GM18505 (cell line): ENCODE measurements at regions not wholly inside any gene's neighbourhood (a gene's known extent, or its start where the extent isn't known, plus 50 kb on each side); places are given as distances from the start of the nearest gene placed in this dataset.

Experiments
- ATAC-seq: cut with Tn5 transposase; IDR thresholded peaks from one replicate; pipeline ENCODE4 v1.9.1; 2021; ENCODE audit not compliant: unreplicated experiment
- POLR2A ChIP-seq: IDR thresholded peaks from 4 replicates; pipeline ENCODE4 v1.6.1; 2011; ENCODE audit warnings: borderline replicate concordance; ENCODE audit not compliant: insufficient read depth, insufficient read length; ENCODE audit errors: extremely low read depth

GRCh38 chr1:235045921-235046601, 82.6 kb downstream of the TOMM20 start:
- TF ChIP-seq POLR2A: no peak
- no peak for ATAC-seq

GRCh38 chr1:235045034-235045690, 83.5 kb downstream of the TOMM20 start:
- no peak for ATAC-seq
- TF ChIP-seq POLR2A: no peak

- no peak for TF ChIP-seq POLR2A
- ATAC-seq: no peak
These were observed 85.4 kb downstream of the TOMM20 start for GRCh38 chr1:235043234-235043633.

DNA sequence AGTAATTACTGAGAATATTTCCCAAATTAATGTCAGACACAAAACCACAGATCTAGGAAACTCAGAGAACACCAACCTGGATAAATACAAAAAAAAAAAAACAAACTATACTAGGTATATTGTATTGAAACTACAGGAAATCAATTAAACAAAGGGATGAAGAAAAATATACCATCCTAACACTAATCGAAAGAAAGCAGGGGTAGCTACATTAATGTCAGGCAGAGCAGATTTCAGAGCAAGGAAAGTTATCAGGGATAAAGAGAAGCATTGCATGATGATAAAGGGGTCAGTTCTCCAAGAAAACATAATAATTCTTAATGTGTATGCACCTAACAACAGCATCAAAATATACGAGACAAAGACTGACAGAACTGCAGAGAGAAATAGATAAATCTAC, 89.9 kb downstream of the TOMM20 start:
- no peak for ATAC-seq
- no peak for TF ChIP-seq POLR2A

DNA sequence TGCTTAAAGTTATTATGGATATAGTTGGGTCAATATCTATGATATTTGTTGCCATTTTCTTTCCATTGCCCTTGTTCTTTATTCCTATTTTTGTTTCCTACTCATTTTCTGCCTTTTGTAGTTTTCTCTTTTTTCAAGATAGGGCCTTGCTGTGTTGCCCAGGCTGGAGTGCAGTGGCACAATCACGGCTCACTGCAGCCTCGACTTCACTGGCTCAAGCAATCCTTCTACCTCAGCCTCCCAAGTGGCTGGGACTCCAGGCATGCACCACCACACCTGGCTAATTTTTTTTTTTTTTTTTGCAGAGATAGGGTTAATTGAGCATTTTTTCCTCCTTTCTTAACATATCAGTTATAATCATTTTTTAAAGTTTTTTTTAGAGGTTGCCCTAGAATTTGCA, 92.7 kb downstream of the TOMM20 start:
- no peak for ATAC-seq
- TF ChIP-seq POLR2A: no peak

DNA sequence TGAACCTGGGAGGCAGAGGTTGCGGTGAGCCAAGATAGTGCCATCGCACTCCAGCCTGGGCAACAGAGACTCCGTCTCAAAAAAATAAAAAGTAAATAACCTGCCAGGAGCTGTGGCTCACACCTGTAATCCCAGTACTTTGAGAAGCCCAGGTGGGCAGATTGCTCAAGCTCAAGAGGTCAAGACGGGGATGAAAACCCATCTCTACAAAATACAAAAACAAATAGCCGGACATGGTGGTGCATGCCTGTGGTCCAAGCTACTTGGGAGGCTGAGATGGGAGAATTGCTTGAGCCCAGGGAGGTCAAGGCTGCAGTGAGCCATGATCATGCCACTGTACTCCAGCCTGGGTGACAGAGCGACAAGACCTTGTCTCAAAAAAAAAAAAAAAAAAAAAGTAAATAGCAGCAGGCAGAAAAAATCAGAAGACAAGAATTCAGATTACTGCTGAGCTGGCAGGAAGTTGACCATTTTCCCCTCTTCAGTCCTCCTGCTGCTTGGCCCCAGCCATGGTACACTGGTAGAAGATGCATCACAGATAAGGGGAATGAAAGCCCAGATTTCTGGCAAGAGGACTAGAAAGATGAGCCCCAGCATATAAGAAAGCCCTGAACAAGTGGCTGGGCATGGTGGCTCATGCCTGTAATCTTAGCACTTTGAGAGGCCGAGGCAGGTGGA, 97.6 kb downstream of the TOMM20 start:
- no peak for TF ChIP-seq POLR2A
- ATAC-seq: no peak

GRCh38 chr1:235027862-235028250, 100.8 kb downstream of the TOMM20 start:
- TF ChIP-seq POLR2A: no peak
- ATAC-seq: no peak

DNA sequence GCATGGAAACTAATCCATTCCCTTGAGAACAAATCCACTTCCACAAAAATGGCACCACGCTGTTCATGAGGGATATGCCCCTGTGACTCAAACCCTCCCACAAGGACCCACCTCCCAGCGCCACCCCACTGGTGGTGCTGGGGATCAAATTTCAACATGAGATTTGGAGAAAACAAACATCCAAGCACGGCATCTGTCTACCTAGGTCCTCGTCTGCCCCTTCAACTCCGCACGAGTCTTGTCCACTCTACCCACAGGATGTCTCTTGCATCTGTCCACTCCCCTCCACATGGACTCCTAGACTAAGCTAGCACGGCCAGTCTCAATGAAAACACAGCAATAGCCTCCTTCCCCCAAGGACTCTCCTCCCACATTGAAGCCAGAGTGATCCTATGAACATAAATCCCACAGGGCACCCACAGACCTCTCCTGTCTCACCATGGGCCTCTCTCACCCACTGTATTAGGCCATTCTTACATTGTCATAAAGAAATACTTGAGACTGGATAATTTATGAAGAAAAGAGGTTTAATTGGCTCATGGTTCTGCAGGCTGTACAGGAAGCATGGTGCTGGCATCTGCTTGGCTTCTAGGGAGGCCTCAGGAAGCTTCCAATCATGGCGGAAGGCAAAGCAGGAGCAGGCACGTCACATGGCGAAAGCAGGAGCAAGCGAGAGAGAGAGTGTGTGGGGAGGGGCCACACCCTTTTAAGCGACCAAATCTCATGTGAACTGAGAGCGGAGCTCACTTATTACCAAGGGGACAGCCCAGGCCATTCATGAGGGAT, 101.4 kb downstream of the TOMM20 start:
- TF ChIP-seq POLR2A: no peak
- no peak for ATAC-seq

DNA sequence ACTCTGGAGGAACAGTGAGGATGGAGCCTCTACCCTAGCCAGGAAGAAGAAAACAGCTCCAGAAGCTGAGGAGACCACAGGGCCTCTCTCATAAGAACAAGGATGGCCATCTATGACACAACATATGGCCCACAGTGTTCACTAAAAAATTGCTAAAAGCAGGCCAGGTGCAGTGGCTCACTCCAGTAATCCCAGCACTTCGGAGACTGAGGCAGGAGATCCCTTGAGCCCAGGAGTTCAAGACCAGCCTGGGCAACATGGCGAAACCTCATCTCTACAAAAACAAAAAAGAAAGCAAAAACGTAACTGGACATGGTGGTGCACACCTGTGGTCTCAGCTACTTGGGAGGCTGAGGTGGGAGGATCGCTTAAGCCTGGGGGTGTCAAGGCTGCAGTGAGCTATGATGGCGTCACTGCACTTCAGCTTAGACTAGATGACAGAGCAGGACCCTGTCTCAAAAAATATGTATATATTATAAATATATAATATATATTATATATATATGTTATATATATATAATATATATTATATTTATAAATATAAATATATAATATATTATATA, 103.1 kb downstream of the TOMM20 start:
- no peak for ATAC-seq
- no peak for TF ChIP-seq POLR2A

GRCh38 chr1:235024711-235025421, 103.8 kb downstream of the TOMM20 start:
- TF ChIP-seq POLR2A: no peak
- ATAC-seq: no peak

- no peak for TF ChIP-seq POLR2A
- no peak for ATAC-seq
These were observed 104.8 kb downstream of the TOMM20 start for GRCh38 chr1:235023711-235024439.

DNA sequence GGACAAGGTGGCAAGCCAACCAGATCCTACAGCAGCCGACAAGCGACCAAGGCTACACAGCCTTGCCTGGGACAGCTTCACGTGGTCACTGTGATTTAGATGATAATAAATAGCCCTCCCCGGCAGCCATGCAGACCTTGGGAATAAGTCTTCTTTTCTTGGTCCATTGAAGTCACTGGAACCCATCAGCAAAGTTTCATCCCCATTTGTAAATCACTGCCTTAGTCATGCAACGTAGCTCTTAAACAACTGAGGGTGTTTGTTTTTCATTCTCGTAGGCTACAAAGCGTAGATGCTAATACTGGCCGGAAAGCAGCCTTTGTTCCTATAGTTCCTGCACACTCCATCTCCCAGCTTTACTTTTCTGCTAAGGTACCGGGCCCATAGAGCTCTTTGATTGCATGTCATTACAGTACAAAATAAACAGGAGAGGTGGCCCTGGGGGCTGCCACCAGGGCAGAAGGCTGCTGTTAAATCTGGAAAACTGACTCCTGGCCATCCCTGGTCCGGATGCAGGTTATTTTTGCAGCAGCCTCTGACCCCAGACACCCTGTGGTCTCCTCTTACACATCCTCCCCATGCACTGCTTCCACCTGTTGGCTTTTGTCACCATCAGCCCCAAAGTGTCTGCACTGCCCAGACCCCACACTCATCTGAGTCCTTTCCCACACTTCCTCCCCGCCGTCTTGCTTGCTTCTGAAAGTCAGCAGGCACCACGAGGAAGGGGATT, 105.5 kb downstream of the TOMM20 start:
- no peak for TF ChIP-seq POLR2A
- ATAC-seq: peak; percentile 60

DNA sequence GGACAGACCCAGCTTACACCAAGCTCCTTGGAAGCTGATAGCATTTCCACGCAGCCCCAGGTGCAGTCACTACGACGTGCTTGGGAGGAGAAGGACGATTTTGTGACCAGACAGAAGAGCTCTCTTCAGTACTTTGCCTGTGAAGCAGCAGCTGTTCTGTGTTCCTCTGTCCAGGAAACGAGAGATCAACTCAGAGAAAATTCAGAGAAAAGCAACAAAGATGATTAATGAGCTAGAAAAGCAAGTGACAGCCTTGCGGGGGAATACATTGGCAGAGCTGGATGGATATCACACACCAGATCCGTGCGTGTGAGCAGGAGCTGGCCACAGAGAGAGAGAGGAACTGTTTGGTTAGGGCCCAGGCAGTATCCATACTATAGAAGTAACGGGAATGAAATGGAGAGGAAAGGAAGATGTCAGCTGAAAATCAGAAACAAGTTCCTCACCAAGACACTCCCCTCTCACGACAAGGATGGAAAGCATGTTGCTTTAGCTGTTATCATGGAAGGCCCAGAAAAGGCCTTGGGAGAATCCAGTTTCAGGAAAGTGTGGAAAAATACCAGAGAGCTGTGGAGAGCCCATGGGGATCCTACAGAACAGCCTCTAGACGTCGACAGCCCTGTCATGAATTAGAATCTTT, 106.2 kb downstream of the TOMM20 start:
- no peak for ATAC-seq
- TF ChIP-seq POLR2A: no peak
